GM19468 (cell line): ENCODE measurements at regions not wholly inside any gene's neighbourhood (a gene's known extent, or its start where the extent isn't known, plus 50 kb on each side); places are given as distances from the start of the nearest gene placed in this dataset.

ENCODE experiments used
- ATAC-seq: cut with Tn5 transposase; IDR thresholded peaks from one replicate; pipeline ENCODE4 v1.9.1; 2021; ENCODE audit warnings: mild to moderate bottlenecking, moderate library complexity, moderate number of reproducible peaks; ENCODE audit not compliant: unreplicated experiment; ENCODE audit errors: extremely low read depth

GRCh38 chrX:6708676-6709380 is 173.9 kb upstream of the VCX3A start:
- ATAC-seq: no peak

GRCh38 chrX:6708041-6708440 is 173.1 kb upstream of the VCX3A start:
- no peak for ATAC-seq

GRCh38 chrX:6707497-6707896 is 172.6 kb upstream of the VCX3A start:
- no peak for ATAC-seq

DNA sequence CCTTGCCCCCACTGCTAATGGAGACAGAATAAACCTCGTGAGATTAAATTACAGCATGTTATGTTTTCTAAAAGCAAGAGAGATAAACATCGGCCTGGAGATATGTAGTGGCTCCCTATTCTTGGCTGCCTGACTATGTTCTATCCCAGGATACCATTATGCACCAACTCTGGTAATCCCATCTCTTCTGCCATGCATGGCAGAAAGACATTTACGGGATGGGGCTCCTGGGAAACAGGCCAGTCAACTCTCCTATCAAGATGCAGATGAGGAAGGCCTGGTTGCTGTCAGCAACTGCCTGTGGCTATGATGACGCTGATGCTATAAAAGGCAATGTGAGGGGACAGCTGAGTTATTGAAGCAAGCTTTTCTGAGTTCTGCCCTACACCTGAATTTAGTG is 166.2 kb upstream of the VCX3A start:
- no peak for ATAC-seq

- no peak for ATAC-seq
Observed at GRCh38 chrX:6695717-6696116, 160.8 kb upstream of the VCX3A start.

GRCh38 chrX:6694977-6695376 is 160.1 kb upstream of the VCX3A start:
- ATAC-seq: no peak

- no peak for ATAC-seq
Observed at GRCh38 chrX:6694221-6694620, 159.3 kb upstream of the VCX3A start.

- ATAC-seq: no peak
Observed at GRCh38 chrX:6693051-6693450, 158.1 kb upstream of the VCX3A start.

DNA sequence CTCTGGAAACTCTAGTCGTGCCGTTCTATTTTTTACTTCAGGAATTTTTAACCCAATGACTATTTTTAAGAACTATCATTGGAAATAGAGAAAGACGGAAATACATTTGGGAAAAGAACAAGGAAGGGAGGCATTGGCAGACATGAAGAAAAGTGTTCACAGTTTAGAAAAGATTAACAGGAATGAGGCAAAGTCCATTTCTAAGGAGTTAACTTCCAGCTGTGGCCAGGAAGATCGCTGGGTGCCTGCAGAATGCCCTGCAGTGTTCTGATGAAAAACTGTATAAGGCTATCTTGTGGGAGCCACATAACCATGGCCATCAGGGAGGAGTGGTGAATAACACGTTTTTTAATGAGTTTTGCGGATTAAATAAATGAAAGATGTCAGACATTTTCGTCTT is 150.6 kb upstream of the VCX3A start:
- no peak for ATAC-seq

DNA sequence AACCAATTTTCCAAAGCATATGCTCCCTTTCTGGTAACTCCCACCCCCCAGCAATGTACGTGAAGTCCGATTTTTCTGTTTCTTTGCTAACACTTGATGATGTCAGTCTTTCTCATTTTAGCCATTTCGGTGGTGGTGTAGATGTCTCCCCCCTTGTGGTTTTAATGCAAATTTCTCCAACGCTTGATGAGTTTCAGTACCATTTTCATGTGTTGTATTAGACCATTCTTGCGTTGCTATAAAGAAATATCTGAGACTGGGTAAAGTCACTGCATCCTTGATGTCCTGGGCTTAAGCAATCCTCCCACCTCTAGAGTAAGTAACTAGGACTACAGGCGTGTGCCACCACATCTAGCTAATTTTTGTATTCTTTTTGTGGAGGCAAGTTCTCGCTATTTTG is 148.4 kb upstream of the VCX3A start:
- no peak for ATAC-seq

DNA sequence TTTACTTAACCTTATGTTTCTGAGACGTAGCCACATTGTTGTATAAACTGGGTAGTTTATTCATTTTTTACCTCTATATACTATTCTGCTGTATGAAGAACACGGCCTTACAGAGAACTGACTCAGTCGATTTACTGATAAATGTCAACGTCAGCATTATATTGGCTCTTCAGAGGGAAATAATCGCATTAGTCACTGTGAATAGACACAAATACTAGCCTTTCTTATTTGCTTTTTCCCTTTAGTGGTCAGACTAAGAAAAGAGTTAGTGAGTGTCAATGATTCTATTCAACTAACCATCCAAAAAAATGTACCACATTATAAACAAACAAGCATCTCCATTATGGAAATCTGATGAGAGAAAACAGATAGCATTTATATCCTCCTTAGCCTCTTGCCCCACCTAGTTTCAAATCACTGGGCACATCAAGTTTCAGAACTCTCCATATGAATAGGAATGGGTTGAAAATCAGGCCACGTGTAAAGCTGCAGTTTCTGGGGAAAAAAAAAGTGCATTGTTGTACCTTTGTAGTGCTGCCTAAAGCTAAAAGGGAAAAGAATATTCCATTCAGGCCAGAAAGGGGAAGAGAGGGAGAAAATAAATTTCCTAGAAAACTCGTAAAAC is 146.7 kb upstream of the VCX3A start:
- no peak for ATAC-seq

DNA sequence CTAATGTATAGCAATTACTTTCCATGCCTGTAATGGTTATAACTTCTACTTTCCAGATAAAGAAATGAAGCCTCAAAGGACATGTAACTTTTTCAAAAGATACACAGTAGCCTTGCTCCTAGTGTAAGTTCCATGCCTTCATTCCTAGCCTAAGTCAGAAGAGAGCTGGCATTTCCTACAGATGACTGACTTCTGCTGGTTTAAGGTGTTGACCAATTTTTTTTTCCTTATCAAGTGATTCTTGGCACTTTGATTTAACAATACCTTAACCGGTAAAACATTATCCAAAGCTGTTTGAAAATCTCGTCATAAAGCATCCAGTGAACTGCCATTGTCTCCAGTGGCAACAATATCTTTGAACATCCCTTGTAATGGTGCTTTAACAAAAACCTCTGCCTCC is 145.1 kb upstream of the VCX3A start:
- ATAC-seq: no peak

DNA sequence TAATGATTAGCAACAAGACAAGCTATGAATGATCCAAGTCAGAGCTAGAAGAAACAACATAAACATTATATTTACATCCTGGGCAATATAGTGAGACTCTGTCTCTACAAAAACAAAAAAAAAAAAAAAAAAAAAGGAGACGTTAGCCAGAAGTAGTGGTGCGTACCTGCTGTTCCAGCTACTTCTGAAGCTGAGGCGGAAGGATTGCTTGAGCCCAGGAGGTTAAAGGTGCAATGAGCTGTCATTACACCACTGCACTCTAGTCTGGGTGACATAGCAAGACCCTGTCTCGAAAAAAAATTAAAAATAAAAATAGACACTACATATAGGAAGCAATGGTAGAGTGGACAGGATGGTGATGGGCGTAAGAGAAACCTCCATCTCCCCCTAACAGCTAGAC is 144.6 kb upstream of the VCX3A start:
- no peak for ATAC-seq

GRCh38 chrX:6678313-6678712 is 143.4 kb upstream of the VCX3A start:
- ATAC-seq: no peak

DNA sequence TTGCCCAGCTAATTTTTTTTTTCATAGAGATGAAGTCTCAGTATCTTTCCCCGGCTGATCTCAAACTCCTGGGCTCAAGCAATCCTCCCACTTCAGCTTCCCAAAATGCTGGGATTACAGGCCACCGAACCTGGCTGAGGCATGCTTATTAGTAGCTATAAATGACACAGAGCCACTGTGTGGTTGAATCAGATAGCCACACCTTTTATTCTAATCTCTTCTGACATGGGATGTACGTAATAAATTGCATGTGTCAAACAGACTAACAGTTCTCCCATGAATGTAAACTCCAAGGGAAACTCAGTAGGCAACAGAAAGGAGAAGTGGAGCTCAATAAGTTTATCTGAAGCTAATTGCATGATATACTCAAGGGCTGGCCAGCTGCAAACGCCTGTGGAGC is 139.8 kb upstream of the VCX3A start:
- ATAC-seq: no peak

DNA sequence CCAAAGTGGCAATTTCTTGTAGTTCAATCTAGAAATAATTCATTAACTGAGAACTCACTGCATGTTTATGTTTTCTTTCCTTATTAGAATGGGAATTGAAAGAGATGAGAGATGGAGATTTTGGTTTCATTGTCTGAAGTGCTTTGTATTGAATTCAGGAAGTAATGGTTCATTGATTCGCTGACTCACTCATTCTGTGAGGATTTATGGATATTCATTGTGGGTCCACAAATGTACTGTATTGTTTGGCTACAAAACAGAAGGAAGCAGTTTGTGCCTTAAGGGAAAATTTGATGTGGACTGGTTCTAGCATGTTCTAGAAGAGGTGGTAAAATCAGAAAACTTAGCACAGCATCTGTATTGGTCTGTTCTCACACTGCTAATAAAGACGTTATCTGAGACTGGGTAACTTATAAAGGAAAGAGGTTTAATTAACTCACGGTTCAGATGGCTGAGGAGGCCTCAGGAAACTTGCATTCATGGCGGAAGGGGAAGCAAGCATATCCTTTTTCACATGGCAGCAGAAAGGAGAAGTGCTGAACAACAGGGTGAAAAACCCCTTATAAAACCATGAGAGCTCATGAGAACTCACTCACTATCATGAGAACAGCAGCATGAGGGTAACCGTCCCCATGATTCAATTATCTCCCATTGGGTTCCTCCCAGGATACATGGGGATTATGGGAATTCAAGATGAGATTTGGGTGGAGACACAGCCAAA is 132.3 kb upstream of the VCX3A start:
- no peak for ATAC-seq

DNA sequence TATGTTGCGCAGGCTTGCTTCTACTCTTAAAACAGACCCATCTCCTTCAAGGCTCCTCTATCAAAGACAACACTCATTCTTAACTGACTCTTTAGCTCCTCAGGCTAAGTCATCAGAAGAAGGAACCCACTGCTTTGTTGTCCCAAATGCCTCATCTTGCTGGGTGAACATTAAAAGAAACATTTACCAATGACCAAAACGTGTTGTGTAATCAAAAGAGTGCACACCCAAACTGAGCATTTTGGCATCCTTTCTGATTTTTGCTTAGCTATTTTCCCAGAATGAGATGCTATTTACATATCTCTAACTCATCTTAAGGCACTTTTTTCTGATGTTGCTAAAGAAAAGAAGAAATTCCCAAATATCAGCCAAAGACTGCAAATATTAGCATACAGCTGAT is 131.7 kb upstream of the VCX3A start:
- no peak for ATAC-seq

GRCh38 chrX:6661736-6662135 is 126.8 kb upstream of the VCX3A start:
- ATAC-seq: no peak

GRCh38 chrX:6660567-6661264 is 125.8 kb upstream of the VCX3A start:
- ATAC-seq: no peak

DNA sequence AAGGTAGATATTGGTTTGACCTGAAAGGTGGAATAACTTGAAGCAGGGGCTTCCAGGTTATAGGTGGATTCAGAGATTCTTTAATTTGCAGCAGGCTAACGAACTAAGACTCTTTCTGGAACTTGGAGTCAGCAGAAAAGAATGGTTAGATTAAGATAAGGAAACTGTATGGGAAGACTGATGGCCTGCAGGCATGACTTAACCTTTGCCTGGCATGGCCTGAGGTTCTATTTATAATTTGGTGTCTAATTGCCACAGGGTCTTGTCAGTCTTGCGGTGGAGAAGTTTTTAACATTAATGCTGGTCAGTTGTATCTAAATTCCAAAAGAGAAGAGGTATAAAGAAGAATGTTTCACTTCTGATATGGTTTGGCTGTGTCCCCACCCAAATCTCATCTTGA is 110.3 kb upstream of the VCX3A start:
- ATAC-seq: no peak

- ATAC-seq: no peak
Observed at GRCh38 chrX:6644411-6644810, 109.5 kb upstream of the VCX3A start.
